Epithelial cell of proximal tubule (primary cell): ENCODE measurements at regions not wholly inside any gene's neighbourhood (a gene's known extent, or its start where the extent isn't known, plus 50 kb on each side); places are given as distances from the start of the nearest gene placed in this dataset.

Experiments
- DNase-seq: peaks from one replicate; pipeline ENCODE4 v3.0.0-alpha.2; 2011; ENCODE audit warnings: low read depth
- H3K4me3 ChIP-seq: 2 replicates; pipeline ENCODE4 v1.5.1; 2011; ENCODE audit warnings: low read depth, mild to moderate bottlenecking, low read length
- TF ChIP-seq, protein P1 (sequence below): conservative IDR thresholded peaks from 2 replicates; pipeline ENCODE4 v1.5.1; 2012; ENCODE audit warnings: low read depth, mild to moderate bottlenecking, low read length

- no peak for DNase-seq
- TF ChIP-seq, protein P1, sequence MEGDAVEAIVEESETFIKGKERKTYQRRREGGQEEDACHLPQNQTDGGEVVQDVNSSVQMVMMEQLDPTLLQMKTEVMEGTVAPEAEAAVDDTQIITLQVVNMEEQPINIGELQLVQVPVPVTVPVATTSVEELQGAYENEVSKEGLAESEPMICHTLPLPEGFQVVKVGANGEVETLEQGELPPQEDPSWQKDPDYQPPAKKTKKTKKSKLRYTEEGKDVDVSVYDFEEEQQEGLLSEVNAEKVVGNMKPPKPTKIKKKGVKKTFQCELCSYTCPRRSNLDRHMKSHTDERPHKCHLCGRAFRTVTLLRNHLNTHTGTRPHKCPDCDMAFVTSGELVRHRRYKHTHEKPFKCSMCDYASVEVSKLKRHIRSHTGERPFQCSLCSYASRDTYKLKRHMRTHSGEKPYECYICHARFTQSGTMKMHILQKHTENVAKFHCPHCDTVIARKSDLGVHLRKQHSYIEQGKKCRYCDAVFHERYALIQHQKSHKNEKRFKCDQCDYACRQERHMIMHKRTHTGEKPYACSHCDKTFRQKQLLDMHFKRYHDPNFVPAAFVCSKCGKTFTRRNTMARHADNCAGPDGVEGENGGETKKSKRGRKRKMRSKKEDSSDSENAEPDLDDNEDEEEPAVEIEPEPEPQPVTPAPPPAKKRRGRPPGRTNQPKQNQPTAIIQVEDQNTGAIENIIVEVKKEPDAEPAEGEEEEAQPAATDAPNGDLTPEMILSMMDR, result no peak
- H3K4me3 ChIP-seq, result no peak overlapping the region
These were observed 470.8 kb downstream of the INHBA start for GRCh38 chr7:41232086-41232485.

- DNase-seq, result no peak
- TF ChIP-seq, protein P1, result no peak
- no peak overlapping the region for H3K4me3 ChIP-seq
These were observed 478.7 kb downstream of the INHBA start for GRCh38 chr7:41224063-41224763.

DNA sequence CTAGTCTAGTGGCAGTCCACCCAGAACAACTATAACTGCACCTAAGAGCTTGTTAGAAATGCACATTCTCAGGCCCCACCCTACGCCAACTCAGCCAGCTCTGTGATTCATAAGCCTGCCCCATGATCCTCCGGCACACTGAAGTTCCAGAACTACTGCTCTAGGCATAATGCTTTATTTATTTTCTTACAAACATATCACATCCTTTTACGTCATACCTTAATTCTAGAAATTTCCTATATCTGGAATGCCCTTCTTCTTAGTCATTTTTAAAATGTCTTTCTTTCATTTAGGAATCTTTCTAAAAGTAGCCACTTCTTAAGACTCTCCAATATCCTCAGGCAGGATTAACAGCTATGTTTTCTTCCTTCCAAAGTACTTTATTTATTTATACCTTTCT is 480.1 kb downstream of the INHBA start:
- no peak for DNase-seq
- no peak overlapping the region for H3K4me3 ChIP-seq
- TF ChIP-seq, protein P1, result no peak

- DNase-seq, result no peak
- TF ChIP-seq, protein P1, result no peak
- H3K4me3 ChIP-seq, result no peak overlapping the region
These were observed 482.6 kb downstream of the INHBA start for GRCh38 chr7:41220266-41220665.

DNA sequence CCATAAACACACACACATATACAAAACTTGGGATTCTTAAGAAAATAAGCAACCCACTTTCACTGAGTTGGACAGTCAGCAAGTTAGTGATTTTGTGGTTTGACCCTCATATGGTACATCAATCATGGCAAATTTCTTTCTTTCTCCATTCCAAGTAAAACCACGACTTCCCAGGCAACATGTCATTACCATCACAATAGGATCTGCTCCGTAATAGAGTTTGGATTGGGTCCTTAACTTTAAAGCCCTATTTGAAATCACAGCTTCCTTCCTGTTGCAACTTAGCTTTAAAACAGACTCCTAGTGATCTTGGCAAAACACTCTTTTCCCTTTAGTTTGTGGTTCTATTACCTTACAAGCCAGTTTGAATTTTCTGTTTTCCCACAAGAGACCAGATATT is 483.6 kb downstream of the INHBA start:
- TF ChIP-seq, protein P1, result no peak
- no peak for DNase-seq
- no peak overlapping the region for H3K4me3 ChIP-seq

DNA sequence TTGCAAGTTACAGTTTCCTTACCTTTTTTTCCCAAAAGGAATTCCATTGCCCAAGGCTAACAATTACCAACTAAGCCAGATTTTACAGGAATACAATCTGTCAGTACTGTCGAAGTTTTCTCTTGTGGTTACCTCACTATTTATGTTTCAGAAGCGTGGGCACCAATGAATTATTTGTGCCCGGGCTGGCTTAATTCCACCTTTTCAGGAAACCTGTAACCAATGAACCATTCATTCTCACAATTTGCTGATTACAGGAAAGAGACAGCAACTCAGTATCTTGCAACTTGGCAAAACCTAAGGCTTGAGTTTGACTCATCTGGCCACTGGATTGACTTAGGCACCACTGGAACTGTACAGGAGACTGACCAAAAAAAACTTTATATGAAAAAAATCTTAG is 485.6 kb downstream of the INHBA start:
- no peak for DNase-seq
- TF ChIP-seq, protein P1, result no peak
- no peak overlapping the region for H3K4me3 ChIP-seq

DNA sequence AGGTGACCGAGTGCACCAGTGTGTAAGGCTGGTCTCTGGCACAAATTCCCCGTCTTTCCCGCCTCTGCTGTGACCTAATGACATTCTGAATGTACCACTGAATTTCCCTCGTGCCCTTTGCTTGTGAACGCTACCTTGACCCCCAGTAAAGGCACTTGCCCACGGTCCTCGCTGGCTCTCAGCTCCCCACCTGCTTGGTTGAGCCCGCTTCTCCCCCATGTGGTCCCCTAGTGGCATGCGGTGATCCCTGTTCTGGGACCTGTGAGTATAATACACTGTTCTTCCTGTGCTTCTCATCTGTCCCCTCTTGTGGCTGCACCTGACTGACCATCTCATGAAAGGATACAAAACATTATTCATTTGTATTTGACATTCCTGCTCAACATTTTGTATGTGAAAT is 495.7 kb downstream of the INHBA start:
- no peak for DNase-seq
- TF ChIP-seq, protein P1, result no peak

More for the DNA sequence above, 495.7 kb downstream of the INHBA start:
- H3K4me3 ChIP-seq, result no peak overlapping the region
